ENCODE measurements at regions not wholly inside any gene's neighbourhood (a gene's known extent, or its start where the extent isn't known, plus 50 kb on each side); places are given as distances from the start of the nearest gene placed in this dataset.

DNA sequence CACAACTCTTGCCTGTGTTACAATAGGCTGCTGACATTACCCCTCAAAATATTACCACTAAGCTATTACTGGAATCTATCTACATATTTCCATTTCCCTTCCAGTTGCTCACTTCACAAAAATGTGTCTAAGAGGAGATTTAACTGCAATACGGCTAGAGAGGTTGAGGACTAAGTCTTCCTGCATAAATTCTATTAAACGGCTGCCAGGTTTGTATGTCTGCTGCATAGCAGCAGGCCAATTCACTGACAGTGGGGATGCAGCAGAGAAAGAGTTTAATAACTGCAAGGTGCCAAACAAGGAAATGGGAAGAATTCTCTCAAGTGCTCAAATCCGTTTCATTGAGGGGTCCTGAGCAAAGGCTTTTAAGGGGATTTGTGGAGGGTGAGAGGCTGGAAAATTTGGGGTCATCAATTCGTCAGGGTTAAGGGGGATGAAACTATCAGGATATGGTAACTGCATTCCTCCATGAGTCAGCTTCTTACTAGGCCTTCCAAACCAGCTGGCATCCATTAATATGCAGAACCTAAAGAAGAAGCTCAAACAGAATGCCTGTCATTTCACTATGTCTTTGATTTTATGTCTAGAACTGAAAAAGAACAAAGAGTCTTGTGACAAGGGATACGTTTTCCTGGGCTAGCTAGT lies 675.6 kb downstream of the TBL1XR1 start:
- DNase-seq (ENCODE audit: low spot score in 2 of 2): no peak
- 61 to 62% methylated on average over 5 of the region's 5 CpGs for WGBS, 2 donors
- TF ChIP-seq, protein P1, sequence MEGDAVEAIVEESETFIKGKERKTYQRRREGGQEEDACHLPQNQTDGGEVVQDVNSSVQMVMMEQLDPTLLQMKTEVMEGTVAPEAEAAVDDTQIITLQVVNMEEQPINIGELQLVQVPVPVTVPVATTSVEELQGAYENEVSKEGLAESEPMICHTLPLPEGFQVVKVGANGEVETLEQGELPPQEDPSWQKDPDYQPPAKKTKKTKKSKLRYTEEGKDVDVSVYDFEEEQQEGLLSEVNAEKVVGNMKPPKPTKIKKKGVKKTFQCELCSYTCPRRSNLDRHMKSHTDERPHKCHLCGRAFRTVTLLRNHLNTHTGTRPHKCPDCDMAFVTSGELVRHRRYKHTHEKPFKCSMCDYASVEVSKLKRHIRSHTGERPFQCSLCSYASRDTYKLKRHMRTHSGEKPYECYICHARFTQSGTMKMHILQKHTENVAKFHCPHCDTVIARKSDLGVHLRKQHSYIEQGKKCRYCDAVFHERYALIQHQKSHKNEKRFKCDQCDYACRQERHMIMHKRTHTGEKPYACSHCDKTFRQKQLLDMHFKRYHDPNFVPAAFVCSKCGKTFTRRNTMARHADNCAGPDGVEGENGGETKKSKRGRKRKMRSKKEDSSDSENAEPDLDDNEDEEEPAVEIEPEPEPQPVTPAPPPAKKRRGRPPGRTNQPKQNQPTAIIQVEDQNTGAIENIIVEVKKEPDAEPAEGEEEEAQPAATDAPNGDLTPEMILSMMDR (IDR thresholded peaks at IDR 0.05): no peak
- TF ChIP-seq POLR2A (IDR thresholded peaks at IDR 0.05): no peak
- intact Hi-C loops (cut with DNase I; ENCODE audit: low total_unique reads): no loop called here
- no peak overlapping the region for H3K4me3 ChIP-seq (ENCODE audit: low read depth, poor library complexity, severe bottlenecking)

- WGBS, 2 donors: 67 to 70% methylated on average over 10 of the region's 10 CpGs
- no peak for DNase-seq (ENCODE audit: low spot score in 2 of 2)
- TF ChIP-seq, protein P1 (IDR thresholded peaks at IDR 0.05): peak in 1 of 3 donors; percentile 19
- no peak for TF ChIP-seq POLR2A (IDR thresholded peaks at IDR 0.05)
- intact Hi-C loops (cut with DNase I; ENCODE audit: low total_unique reads): no loop called here
- H3K4me3 ChIP-seq (ENCODE audit: low read depth, poor library complexity, severe bottlenecking): no peak overlapping the region
These were observed 683.0 kb downstream of the TBL1XR1 start for GRCh38 chr3:176514297-176514696.

GRCh38 chr3:176513604-176514003 lies 683.7 kb downstream of the TBL1XR1 start:
- DNase-seq (ENCODE audit: low spot score in 2 of 2): no peak
- TF ChIP-seq POLR2A (IDR thresholded peaks at IDR 0.05): no peak
- TF ChIP-seq, protein P1 (IDR thresholded peaks at IDR 0.05): no peak
- 64 to 86% methylated on average over 1 of the region's 1 CpG for WGBS, 2 donors
- intact Hi-C loops (cut with DNase I; ENCODE audit: low total_unique reads): no loop called here
- H3K4me3 ChIP-seq (ENCODE audit: low read depth, poor library complexity, severe bottlenecking): no peak overlapping the region

DNA sequence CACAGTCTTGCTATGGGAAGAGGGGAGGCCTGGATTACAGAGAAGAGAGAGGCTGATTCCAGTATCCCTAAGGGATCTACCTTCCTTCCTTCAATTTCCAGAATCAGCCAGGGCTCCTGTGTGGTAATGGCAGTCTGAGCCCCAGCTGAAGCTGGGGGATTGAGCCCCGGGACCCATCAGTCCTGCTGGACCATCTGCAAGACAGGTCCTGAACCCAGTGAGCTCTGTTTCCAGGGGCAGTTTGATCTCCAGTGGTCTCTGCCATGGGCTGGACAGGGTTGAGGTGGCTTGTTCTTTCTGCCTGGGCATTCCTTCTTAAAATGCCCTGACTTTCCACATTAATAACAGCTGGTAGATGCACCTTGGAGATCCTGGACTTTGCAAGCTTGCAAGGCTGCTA lies 685.2 kb downstream of the TBL1XR1 start:
- intact Hi-C loops (cut with DNase I; ENCODE audit: low total_unique reads): no loop called here
- no peak for DNase-seq (ENCODE audit: low spot score in 2 of 2)
- no peak for TF ChIP-seq POLR2A (IDR thresholded peaks at IDR 0.05)
- TF ChIP-seq, protein P1 (IDR thresholded peaks at IDR 0.05): no peak
- 100% methylated on average over 1 of the region's 1 CpG for WGBS, 2 donors
- no peak overlapping the region for H3K4me3 ChIP-seq (ENCODE audit: low read depth, poor library complexity, severe bottlenecking)

GRCh38 chr3:176510097-176510496 lies 687.2 kb downstream of the TBL1XR1 start:
- TF ChIP-seq POLR2A (IDR thresholded peaks at IDR 0.05): no peak
- TF ChIP-seq, protein P1 (IDR thresholded peaks at IDR 0.05): no peak
- intact Hi-C loops (cut with DNase I; ENCODE audit: low total_unique reads): no loop called here

More at GRCh38 chr3:176510097-176510496, 687.2 kb downstream of the TBL1XR1 start:
- no peak overlapping the region for H3K4me3 ChIP-seq (ENCODE audit: low read depth, poor library complexity, severe bottlenecking)
- 91 to 93% methylated on average over 4 of the region's 4 CpGs for WGBS, 2 donors
- no peak for DNase-seq (ENCODE audit: low spot score in 2 of 2)

Measured in lower leg skin (tissue), 4 donors.